ENCODE measurements at regions not wholly inside any gene's neighbourhood (a gene's known extent, or its start where the extent isn't known, plus 50 kb on each side); places are given as distances from the start of the nearest gene placed in this dataset.

GRCh38 chr5:113825176-113825575 is 311.7 kb downstream of the YTHDC2 start:
- TF ChIP-seq REST (IDR thresholded peaks at IDR 0.05; ENCODE audit: insufficient read depth in 1 of 2, low read depth in 2 of 2, low read length in 1 of 2) (no peak), POLR2AphosphoS5 (IDR thresholded peaks at IDR 0.05; ENCODE audit: low read depth, low read length) (no peak), SIN3A (IDR thresholded peaks at IDR 0.05; ENCODE audit: borderline replicate concordance, insufficient read depth, low read depth, low read length) (no peak), CTCF (IDR thresholded peaks at IDR 0.05) (no peak), TCF7L2 (IDR thresholded peaks at IDR 0.05; ENCODE audit: low read depth, low read length) (no peak)
- in situ Hi-C loops (cut with HindIII; ENCODE audit: low pct_unique_long_range_greater_than_20kb, low sequenced_read_pairs), result no loop called here
- DNase-seq (ENCODE audit: low read depth, low spot score) (no peak), ATAC-seq (no peak)
- no peaks in the 10 kb centered on the region for H3K27me3 ChIP-seq (ENCODE audit: control insufficient read depth, insufficient read depth, low read length)
- H3K27ac ChIP-seq (ENCODE audit: low read length), result no peak overlapping the region
- no peaks in the 10 kb centered on the region for H3K9me3 ChIP-seq (ENCODE audit: control insufficient read depth, insufficient read depth, low read depth, low read length)
- H3K36me3 ChIP-seq (ENCODE audit: control insufficient read depth, insufficient read depth, low read length), result no peaks in the 10 kb centered on the region
- H3K4me1 ChIP-seq (ENCODE audit: control insufficient read depth, insufficient read depth, low read length), result no peaks in the 10 kb centered on the region
- CTCF ChIA-PET, result no interaction called here
- intact Hi-C loops (cut with micrococcal nuclease; ENCODE audit: unreplicated experiment), result no loop called here
- H3K4me3 ChIP-seq (ENCODE audit: low read depth in 2 of 2, low read length in 2 of 2), result no peak overlapping the region
- POLR2A ChIA-PET, result no interaction called here
- BruUV-seq (replicated peaks), result no TSS peak

GRCh38 chr5:113846941-113847340 is 333.4 kb downstream of the YTHDC2 start:
- Histone ChIP-seq H3K36me3 (ENCODE audit: control insufficient read depth, insufficient read depth, low read length) (no peaks in the 10 kb centered on the region), H3K4me1 (ENCODE audit: control insufficient read depth, insufficient read depth, low read length) (no peaks in the 10 kb centered on the region), H3K27ac (ENCODE audit: low read length) (no peak overlapping the region), H3K9me3 (ENCODE audit: control insufficient read depth, insufficient read depth, low read depth, low read length) (no peaks in the 10 kb centered on the region), H3K27me3 (ENCODE audit: control insufficient read depth, insufficient read depth, low read length) (no peaks in the 10 kb centered on the region), H3K4me3 (ENCODE audit: low read depth in 2 of 2, low read length in 2 of 2) (no peak overlapping the region)
- ChIA-PET CTCF (no interaction called here), POLR2A (no interaction called here)
- intact Hi-C loops (cut with micrococcal nuclease; ENCODE audit: unreplicated experiment), result no loop called here
- TF ChIP-seq SIN3A (IDR thresholded peaks at IDR 0.05; ENCODE audit: borderline replicate concordance, insufficient read depth, low read depth, low read length) (no peak), REST (IDR thresholded peaks at IDR 0.05; ENCODE audit: insufficient read depth in 1 of 2, low read depth in 2 of 2, low read length in 1 of 2) (no peak), CTCF (IDR thresholded peaks at IDR 0.05) (no peak), POLR2AphosphoS5 (IDR thresholded peaks at IDR 0.05; ENCODE audit: low read depth, low read length) (no peak), TCF7L2 (IDR thresholded peaks at IDR 0.05; ENCODE audit: low read depth, low read length) (no peak)
- ATAC-seq (no peak), DNase-seq (ENCODE audit: low read depth, low spot score) (no peak)
- BruUV-seq (replicated peaks), result no TSS peak
- in situ Hi-C loops (cut with HindIII; ENCODE audit: low pct_unique_long_range_greater_than_20kb, low sequenced_read_pairs), result no loop called here

All from Panc1 (cell line).